ENCODE measurements at regions not wholly inside any gene's neighbourhood (a gene's known extent, or its start where the extent isn't known, plus 50 kb on each side); places are given as distances from the start of the nearest gene placed in this dataset.

DNA sequence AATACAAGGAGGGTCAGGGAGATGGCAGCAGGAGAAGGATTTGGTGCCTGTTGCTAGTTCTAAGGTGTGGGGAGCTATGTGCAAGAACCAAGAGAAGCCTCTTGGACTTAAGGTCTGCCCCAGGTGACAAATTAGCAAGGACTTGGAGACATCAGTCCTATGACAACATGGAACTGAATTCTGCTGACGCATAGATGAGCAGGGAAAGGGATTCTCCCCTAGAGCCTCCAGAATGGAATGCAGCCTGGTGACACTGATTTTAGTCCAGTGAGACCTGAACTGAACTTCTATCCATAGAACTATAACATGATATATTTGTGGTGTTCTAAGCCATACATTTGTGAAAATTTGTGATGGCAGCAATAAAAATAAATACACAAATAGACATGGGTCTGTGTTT lies 215.6 kb downstream of the ESM1 start:
- H3K9me3 Mint-ChIP-seq (ENCODE audit: low read depth): no peaks in the 10 kb centered on the region
- H3K36me3 Mint-ChIP-seq (ENCODE audit: insufficient read depth): no peaks in the 10 kb centered on the region
- H3K4me1 Mint-ChIP-seq (ENCODE audit: low read depth): no peaks in the 10 kb centered on the region
- H3K27me3 Mint-ChIP-seq: no peaks in the 10 kb centered on the region
- no peak overlapping the region for H3K4me3 Mint-ChIP-seq (ENCODE audit: low read depth)
- TF ChIP-seq, protein P1, sequence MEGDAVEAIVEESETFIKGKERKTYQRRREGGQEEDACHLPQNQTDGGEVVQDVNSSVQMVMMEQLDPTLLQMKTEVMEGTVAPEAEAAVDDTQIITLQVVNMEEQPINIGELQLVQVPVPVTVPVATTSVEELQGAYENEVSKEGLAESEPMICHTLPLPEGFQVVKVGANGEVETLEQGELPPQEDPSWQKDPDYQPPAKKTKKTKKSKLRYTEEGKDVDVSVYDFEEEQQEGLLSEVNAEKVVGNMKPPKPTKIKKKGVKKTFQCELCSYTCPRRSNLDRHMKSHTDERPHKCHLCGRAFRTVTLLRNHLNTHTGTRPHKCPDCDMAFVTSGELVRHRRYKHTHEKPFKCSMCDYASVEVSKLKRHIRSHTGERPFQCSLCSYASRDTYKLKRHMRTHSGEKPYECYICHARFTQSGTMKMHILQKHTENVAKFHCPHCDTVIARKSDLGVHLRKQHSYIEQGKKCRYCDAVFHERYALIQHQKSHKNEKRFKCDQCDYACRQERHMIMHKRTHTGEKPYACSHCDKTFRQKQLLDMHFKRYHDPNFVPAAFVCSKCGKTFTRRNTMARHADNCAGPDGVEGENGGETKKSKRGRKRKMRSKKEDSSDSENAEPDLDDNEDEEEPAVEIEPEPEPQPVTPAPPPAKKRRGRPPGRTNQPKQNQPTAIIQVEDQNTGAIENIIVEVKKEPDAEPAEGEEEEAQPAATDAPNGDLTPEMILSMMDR (IDR thresholded peaks at IDR 0.05; ENCODE audit: unreplicated experiment): no peak
- DNase-seq (ENCODE audit: low spot score, unreplicated experiment): no peak
- H3K27ac Mint-ChIP-seq: no peak overlapping the region

DNA sequence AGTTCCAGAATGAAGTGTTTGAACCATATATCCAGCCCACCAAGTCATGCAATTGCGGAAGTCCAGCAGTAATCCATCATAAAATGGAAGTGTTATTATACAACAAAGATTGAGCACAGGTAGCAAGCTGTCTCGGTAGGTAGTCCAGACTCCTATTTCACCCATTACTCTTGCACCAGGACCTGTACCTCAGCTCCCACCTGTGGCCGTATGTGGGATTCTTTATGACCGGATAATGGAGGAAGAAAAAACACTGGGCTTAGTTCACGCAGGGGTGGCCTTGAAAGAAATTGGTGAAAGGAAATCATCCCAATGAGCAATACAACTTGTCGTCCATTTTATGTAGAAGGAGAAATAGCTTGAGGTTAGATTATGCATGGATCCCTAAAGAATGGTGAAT lies 216.3 kb downstream of the ESM1 start:
- Mint-ChIP-seq H3K4me3 (ENCODE audit: low read depth) (no peak overlapping the region), H3K27me3 (no peaks in the 10 kb centered on the region), H3K9me3 (ENCODE audit: low read depth) (no peaks in the 10 kb centered on the region), H3K36me3 (ENCODE audit: insufficient read depth) (no peaks in the 10 kb centered on the region), H3K27ac (no peak overlapping the region), H3K4me1 (ENCODE audit: low read depth) (no peaks in the 10 kb centered on the region)
- TF ChIP-seq, protein P1 (IDR thresholded peaks at IDR 0.05; ENCODE audit: unreplicated experiment): no peak
- no peak for DNase-seq (ENCODE audit: low spot score, unreplicated experiment)

DNA sequence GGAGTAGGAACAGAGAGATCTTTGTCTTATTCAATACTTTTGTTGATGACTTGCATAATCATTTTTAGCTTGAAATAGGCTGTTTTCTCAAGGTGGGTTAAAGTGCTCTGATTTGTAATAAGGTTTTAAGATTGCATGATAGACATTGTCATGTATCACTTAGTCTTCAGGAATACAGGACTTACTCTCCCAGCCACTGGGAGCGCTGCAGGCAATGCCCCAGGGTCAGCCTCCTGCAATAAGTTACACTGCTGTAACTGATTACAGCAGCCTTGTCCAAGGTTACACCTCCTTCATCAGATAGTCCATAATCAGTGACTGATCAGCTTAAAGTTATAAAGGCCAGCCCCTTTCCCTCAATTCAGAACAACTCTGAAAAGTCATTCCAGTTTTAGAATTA lies 218.6 kb downstream of the ESM1 start:
- Mint-ChIP-seq H3K9me3 (ENCODE audit: low read depth) (no peaks in the 10 kb centered on the region), H3K36me3 (ENCODE audit: insufficient read depth) (no peaks in the 10 kb centered on the region), H3K27ac (no peak overlapping the region), H3K4me3 (ENCODE audit: low read depth) (no peak overlapping the region), H3K4me1 (ENCODE audit: low read depth) (no peaks in the 10 kb centered on the region), H3K27me3 (no peaks in the 10 kb centered on the region)
- TF ChIP-seq, protein P1 (IDR thresholded peaks at IDR 0.05; ENCODE audit: unreplicated experiment): no peak
- no peak for DNase-seq (ENCODE audit: low spot score, unreplicated experiment)

DNA sequence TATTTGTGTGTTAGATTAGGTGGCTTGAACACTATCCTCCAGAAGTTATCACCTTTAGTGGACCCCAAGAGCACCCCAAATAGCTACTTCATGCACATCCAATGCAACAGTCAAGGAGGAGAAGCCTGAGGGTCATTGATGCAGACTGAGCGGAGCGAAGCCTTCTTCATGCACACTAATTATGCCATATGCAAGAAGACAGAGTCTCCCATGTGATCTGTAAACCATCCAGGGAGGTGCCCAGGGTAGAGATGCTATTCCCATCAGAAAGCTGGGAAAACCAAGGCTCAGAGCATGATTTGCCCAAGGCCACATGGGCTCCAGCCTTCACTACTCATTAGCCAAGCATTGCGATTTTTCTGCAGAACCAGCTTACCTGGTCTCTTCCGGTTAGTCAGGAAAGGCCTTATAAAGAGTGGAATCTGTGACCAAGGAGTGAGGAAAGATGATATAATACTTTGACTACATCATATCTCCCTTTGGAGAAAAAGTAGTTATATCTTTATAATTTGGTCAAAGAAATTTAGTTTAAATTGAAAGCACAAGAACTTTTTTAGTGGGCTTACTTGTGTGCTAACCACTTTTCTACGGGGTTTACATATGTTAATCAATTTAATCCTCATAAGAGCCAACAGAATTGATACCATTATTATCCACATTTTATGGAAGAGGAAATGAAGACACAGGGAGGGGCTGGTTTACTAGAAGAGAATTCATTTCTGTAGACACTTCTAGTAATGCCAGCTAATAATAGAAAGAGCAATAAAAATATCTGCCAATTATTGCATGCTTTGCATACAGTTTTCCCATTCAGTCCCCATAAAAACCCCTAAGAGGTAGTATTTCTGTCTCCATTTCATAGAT lies 220.0 kb downstream of the ESM1 start:
- Mint-ChIP-seq H3K27ac (no peak overlapping the region), H3K36me3 (ENCODE audit: insufficient read depth) (no peaks in the 10 kb centered on the region), H3K4me1 (ENCODE audit: low read depth) (no peaks in the 10 kb centered on the region), H3K9me3 (ENCODE audit: low read depth) (no peaks in the 10 kb centered on the region), H3K4me3 (ENCODE audit: low read depth) (no peak overlapping the region), H3K27me3 (no peaks in the 10 kb centered on the region)
- TF ChIP-seq, protein P1 (IDR thresholded peaks at IDR 0.05; ENCODE audit: unreplicated experiment): no peak
- DNase-seq (ENCODE audit: low spot score, unreplicated experiment): no peak

DNA sequence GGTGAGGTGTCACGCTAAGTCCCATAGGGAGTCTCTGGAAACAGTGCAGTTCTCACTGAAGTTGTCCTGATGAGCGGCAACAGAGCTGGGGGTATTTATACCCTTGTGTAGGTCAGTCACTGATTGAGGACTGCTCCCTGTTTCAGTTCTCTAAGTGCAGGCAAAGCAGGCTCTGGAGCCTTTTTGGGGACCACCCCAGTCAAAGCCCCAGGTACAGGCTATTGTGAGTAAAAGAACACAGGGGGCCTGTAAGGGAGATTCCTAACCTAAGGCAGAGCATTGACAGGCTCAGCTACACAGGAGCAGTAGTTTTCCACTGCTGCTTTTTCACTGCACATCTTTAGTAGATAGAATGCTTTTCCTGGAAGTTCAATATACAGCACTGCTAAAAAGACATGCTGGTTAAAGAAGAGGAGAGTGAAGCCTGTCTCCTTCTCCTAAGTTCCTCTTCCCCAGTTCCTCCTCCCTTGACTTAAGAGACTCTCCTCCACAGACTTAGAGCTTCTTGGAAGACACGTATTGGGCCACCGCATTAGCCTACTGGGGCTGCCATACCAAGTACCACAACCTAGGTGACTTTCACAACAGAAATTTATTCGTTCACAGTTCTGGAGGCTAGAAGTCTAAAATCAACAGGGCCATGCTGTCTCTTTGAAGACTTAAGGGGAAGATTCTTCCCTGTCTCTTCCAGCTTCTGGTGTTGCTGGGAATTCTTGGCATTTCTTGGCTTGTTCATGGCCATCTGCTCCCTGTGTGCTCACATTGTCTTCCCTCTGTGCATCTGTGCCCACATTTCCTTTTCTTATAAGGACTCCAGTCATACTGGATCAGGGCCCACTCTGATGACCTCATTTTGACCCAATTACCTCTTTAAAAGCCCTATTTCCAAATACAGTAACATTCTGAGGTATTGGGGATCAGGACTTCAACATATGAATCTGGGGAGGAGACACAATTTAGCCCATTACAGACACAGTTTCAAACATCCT lies 221.0 kb downstream of the ESM1 start:
- no peak overlapping the region for H3K4me3 Mint-ChIP-seq (ENCODE audit: low read depth)
- no peaks in the 10 kb centered on the region for H3K27me3 Mint-ChIP-seq
- no peak overlapping the region for H3K27ac Mint-ChIP-seq
- TF ChIP-seq, protein P1 (IDR thresholded peaks at IDR 0.05; ENCODE audit: unreplicated experiment): no peak
- no peaks in the 10 kb centered on the region for H3K36me3 Mint-ChIP-seq (ENCODE audit: insufficient read depth)
- H3K4me1 Mint-ChIP-seq (ENCODE audit: low read depth): no peaks in the 10 kb centered on the region
- no peaks in the 10 kb centered on the region for H3K9me3 Mint-ChIP-seq (ENCODE audit: low read depth)
- no peak for DNase-seq (ENCODE audit: low spot score, unreplicated experiment)
